ENCODE measurements at regions not wholly inside any gene's neighbourhood (a gene's known extent, or its start where the extent isn't known, plus 50 kb on each side); places are given as distances from the start of the nearest gene placed in this dataset.
A peak's percentile ranks its signal among the peaks of the same experiment; 100 is the strongest.

DNA sequence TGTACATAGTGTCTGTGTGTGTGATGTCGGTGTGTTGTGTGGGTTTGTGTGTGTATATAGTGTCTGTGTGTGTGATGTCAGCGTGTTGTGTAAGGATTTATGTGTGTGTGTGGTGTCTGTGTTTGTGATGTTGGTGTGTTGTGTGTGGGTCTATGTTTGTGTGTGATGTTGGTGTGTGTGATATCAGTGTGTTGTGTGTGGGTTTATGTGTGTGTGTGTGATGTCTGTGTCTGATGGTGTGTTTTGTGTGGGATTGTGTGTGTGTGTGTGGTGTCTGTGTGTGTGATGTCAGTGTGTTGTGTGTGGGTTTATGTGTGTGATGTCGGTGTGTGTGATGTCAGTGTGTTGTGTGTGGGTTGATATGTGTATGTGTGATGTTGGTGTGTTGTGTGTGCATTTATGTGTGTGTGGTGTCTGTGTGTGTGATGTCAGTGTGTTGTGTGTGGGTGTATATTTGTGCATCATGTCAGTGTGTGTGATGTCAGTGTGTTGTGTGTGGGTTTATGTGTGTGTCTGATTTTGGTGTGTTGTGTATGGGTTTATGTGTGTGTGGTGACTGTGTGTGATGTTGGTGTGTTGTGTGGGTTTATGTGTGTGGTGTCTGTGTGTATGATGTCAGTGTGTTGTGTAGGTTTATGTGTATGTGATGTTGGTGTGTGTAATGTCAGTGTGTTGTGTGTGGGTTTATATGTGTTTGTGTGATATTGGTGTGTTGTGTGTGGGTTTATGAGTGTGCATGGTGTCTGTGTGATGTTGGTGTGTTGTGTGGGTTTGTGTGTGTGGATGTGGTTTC lies 102.4 kb upstream of the CD93 start:
- no peaks in the 10 kb centered on the region for H3K9me3 ChIP-seq
- intact Hi-C loops (cut with DNase I), result no loop called here
- ATAC-seq (no peak), DNase-seq (no peak)
- TF ChIP-seq, protein P1, sequence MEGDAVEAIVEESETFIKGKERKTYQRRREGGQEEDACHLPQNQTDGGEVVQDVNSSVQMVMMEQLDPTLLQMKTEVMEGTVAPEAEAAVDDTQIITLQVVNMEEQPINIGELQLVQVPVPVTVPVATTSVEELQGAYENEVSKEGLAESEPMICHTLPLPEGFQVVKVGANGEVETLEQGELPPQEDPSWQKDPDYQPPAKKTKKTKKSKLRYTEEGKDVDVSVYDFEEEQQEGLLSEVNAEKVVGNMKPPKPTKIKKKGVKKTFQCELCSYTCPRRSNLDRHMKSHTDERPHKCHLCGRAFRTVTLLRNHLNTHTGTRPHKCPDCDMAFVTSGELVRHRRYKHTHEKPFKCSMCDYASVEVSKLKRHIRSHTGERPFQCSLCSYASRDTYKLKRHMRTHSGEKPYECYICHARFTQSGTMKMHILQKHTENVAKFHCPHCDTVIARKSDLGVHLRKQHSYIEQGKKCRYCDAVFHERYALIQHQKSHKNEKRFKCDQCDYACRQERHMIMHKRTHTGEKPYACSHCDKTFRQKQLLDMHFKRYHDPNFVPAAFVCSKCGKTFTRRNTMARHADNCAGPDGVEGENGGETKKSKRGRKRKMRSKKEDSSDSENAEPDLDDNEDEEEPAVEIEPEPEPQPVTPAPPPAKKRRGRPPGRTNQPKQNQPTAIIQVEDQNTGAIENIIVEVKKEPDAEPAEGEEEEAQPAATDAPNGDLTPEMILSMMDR (IDR thresholded peaks at IDR 0.05), result no peak
- H3K27me3 ChIP-seq, result no peaks in the 10 kb centered on the region
- no peak overlapping the region for H3K4me3 ChIP-seq
- no peaks in the 10 kb centered on the region for H3K4me1 ChIP-seq
- H3K27ac ChIP-seq, result no peak overlapping the region
- no peaks in the 10 kb centered on the region for H3K36me3 ChIP-seq

DNA sequence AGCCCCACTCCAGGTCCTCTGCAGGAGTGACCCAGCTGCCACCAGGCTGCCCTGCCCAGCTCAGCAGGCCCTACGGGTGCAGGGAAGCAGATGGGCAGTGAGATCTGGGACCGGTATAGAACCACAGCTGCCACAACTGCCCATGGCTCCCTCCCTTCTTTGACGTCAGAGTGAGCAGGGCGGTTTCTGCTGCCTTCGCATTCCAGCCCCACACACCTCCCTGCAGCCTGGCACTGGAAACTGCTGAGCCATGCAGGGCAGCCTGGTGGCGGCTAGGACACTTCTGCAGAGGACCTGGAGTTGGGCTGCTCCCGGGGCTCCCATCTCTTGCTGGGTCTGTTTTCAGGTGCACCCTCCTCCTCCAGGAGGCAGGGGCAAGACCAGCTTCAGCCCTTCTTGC lies 101.6 kb upstream of the CD93 start:
- Histone ChIP-seq H3K9me3 (no peaks in the 10 kb centered on the region), H3K27ac (no peak overlapping the region), H3K4me1 (no peaks in the 10 kb centered on the region), H3K27me3 (no peaks in the 10 kb centered on the region), H3K4me3 (no peak overlapping the region), H3K36me3 (no peaks in the 10 kb centered on the region)
- intact Hi-C loops (cut with DNase I), result no loop called here
- no peak for DNase-seq
- TF ChIP-seq, protein P1 (IDR thresholded peaks at IDR 0.05), result no peak
- peak; percentile 92 for ATAC-seq

DNA sequence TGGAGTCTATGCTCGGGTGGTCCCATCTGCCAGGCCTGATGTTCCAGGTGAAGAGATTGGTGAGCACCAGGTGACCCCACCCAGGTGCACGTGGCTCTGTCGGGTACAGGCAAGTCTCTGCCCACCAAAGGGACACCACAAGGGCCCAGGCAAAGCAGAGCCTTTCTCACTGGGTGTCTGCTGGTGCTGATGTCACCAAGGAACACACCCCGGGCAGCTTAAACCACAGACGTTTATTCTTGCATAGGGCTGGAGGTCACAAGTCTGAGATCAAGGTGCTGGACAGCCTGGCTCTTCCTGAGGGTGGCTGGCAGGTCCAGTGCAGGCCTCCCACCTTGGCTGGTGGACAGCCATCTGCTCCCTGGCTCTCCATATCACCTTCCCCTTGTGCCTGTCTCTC lies 100.7 kb upstream of the CD93 start:
- no peak overlapping the region for H3K4me3 ChIP-seq
- no peak overlapping the region for H3K27ac ChIP-seq
- H3K9me3 ChIP-seq, result no peaks in the 10 kb centered on the region
- intact Hi-C loops (cut with DNase I), result no loop called here
- H3K4me1 ChIP-seq, result no peaks in the 10 kb centered on the region
- H3K27me3 ChIP-seq, result no peaks in the 10 kb centered on the region
- DNase-seq (no peak), ATAC-seq (no peak)
- TF ChIP-seq, protein P1 (IDR thresholded peaks at IDR 0.05), result no peak
- no peaks in the 10 kb centered on the region for H3K36me3 ChIP-seq

DNA sequence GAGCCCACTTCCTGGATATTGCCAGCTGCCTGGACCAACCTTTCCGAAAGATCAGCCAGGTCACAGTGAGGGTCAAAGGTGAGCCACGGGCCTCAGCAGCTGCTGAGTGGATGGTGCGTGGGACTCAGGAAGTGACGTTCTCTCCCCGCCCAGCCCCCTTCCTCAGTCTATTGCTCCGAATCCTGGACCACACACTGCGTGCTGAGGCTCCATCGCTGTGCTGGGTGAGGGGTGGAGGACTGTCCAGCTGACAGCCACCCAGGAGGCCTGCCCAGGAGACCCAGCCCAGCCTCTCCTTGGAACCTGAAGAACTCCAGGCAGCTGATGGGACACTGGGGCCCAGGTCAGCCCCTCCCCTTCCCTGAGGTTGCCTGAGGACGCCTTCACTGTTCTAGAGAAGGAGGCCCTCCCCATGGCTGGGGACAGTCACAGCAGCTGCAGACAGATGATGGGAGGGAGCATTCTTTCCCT lies 94.4 kb upstream of the CD93 start:
- peak; percentile 34 for ATAC-seq
- no peak overlapping the region for H3K27ac ChIP-seq
- no peaks in the 10 kb centered on the region for H3K36me3 ChIP-seq
- TF ChIP-seq, protein P1 (IDR thresholded peaks at IDR 0.05), result no peak
- intact Hi-C loops (cut with DNase I), result no loop called here
- no peaks in the 10 kb centered on the region for H3K4me1 ChIP-seq
- no peaks in the 10 kb centered on the region for H3K9me3 ChIP-seq
- no peaks in the 10 kb centered on the region for H3K27me3 ChIP-seq
- no peak for DNase-seq
- no peak overlapping the region for H3K4me3 ChIP-seq

DNA sequence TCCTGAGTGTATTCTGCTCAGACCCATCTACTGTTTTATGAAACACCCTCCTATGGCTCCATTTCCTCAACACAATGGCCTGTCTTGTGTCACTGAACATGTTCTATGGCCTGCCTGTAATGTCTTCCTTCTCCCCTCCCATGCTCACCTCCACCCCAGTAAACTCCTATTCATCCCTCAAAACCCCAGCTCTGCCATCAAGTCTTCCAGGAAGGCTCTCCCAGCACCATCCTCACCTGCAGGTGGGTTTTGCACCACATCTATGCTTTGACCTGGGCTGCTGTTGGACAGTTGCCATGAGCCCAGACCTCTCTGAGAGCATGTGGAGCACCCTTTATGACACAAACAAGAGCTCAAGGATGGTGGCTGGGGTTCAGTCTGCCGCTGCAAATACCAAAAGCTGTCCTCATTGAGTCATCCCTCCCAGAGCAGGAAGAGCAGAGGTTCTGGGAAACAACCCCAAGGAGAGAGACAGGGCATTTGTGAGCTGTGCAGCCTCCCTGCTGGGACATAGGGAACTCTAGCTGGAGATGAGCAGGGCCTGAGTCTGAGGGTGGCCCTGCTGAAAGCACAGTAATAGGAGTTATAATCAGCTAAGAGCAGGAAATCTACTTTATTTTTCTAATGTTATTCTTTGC lies 93.8 kb upstream of the CD93 start:
- Histone ChIP-seq H3K9me3 (no peaks in the 10 kb centered on the region), H3K36me3 (no peaks in the 10 kb centered on the region), H3K27ac (no peak overlapping the region), H3K4me1 (no peaks in the 10 kb centered on the region), H3K27me3 (no peaks in the 10 kb centered on the region), H3K4me3 (no peak overlapping the region)
- ATAC-seq, result no peak
- intact Hi-C loops (cut with DNase I), result no loop called here
- TF ChIP-seq, protein P1 (IDR thresholded peaks at IDR 0.05), result no peak
- DNase-seq, result no peak
